DMS153 treated with DMSO at 0.1 percent for 48 hours (cell line): ENCODE measurements at regions not wholly inside any gene's neighbourhood (a gene's known extent, or its start where the extent isn't known, plus 50 kb on each side); places are given as distances from the start of the nearest gene placed in this dataset.
A peak's percentile ranks its signal among the peaks of the same experiment; 100 is the strongest.

Source experiments
- DNase-seq: peaks from one replicate; lab custom pipeline; 2025; ENCODE audit not compliant: unreplicated experiment; lab: John Stamatoyannopoulos, UW

DNA sequence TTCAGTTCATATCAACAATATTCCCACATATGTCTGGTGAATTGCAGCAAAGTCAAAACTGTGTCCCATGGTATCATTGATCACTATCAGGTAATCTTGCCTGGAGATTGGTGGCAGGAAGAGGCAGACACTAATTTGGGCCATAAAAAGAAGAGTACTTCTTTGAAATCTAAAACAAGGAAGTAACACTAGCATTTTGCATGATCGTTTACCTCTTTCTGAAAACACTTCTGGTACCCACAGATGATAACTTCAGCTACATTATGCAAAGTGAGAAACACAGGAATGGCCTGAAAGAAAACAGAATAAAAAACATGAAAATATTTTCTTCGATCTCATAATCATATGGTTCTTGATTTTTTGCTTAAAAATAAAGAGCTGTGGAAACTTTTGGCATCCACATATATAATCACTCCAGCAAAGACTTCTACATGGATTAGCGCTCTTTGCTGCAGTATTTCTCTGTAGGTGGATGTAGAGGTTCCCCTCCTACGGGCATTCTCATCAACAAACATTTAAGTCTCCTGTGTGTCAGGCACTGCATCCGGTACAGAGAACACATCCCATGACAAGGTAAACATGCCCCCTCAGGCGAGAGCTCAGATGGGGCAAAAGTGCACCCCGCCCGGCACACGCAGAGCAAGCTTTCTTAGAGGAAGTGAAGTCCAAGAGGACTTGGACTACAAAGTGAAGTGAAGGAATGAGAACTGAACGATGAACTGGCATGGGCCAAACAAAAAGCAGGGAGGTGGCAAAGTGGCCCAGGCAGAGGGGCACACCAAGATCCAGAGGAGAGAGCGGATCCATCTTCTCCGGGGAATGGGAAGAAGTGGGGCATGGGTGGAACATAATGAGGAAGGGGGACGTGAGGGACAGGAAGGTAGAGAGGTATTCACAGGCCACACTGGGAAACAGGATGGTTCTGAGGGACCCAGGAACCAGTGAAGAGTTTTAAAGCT lies 68.0 kb upstream of the RIOK3 start:
- DNase-seq: no peak

DNA sequence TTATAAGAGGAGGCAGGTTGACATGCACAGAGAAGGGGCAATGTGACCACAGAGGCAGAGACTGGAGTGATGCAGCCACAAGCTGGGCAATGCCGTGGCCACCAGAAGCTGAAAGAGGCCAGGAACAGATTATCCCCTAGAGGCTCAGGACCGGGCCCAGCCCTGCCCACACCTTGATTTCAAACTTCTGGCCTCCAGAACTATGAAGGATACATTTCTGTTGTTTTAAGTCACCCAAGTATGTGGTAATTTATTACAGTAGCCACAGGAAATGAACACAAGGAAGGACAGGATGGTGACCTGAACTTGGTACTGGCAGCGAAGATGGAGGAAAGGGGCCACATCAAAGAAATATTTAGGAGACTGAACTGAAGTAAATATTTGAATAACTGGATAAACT lies 66.8 kb upstream of the RIOK3 start:
- no peak for DNase-seq

DNA sequence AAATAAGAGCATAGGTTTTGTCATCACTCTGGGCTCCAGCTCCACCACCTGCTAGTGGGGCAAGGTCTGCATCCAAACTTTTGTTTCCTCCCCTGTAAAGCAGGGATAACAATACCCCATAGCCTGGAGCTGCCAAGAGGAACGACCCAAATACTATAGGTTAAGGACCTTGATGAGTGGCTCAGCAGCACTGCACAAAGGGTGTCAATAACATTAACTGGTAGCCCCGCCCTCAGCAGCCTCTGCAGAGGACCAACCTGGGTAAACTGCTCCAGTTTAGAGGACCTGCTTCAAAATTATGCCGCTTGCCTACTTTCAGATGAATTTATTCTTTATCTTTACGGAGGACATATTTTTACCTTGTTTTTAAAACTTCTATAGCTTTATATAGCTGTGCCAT lies 65.8 kb upstream of the RIOK3 start:
- peak; percentile 44 for DNase-seq

DNA sequence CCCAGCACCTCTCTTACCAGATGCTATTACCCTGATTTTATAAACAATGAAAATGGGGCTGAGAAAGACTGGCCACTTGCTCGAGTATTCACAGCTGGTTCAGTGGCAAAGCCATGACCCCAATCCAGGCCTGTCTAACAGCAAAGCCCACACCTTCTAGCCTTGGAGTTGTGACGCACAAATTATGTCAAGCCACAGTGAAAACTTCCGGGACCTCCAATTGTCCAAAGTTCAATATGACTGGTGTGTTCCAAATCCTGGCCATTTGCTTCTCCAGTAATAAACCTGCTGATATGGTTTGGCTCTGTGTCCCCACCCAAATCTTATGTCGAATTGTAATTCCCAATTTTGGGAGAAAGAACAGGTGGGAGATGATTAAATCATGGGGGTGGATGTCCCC lies 64.7 kb upstream of the RIOK3 start:
- DNase-seq: no peak

DNA sequence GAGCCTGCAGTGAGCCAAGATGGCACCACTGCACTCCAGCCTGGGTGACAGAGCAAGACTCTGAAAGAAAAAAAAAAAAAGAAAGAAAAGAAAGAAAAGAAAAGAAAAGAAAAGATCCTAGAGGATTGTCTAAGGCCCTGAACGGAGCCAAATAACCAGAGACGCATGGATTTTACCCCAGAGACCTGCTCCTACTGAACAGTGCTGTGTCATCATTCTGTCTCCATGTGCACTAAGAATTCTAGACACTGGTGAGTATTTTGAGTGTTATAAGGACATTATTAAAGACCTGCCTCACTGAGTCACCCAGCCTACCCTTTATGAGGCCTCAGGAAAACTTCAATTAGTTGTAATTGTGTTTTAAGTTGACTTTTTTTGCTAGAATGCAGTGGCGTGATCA lies 61.9 kb upstream of the RIOK3 start:
- no peak for DNase-seq

DNA sequence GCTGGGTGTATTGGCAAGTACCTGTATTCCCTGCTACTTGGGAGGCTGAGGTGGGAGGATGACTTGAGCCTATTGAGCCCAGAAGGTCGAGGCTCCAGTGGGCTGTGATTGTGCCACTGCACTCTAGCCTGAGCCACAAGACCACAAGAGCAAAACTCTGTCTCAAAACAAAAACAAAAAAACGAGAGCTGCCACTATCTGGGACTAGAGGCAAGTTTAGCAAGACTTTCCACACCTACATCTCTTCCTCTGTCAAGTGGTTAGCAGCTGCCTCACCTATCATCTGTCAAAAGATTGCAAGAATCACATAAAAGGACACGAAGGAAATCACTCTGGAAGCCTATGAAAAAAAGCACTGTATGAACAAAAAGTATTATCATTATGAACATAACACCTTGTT lies 55.2 kb upstream of the RIOK3 start:
- no peak for DNase-seq

DNA sequence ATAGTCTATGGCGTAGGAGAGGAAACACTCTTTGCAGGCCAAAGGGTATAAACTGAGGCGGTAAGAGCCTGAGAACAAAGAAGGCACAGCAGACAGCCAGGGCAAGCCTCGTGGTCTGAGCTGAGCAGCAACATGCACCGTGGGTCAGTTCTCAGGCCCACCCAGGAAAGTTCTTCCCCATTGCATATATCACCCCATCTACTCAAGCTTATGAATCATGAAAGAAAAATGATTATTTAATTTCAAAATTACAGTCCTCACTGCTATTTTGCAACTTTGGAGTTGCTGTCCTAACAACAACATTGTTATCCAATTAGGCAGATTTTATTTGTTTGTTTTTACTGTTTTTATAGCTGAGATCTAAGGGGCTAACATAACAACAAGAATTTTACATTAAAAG lies 54.7 kb upstream of the RIOK3 start:
- DNase-seq: no peak

DNA sequence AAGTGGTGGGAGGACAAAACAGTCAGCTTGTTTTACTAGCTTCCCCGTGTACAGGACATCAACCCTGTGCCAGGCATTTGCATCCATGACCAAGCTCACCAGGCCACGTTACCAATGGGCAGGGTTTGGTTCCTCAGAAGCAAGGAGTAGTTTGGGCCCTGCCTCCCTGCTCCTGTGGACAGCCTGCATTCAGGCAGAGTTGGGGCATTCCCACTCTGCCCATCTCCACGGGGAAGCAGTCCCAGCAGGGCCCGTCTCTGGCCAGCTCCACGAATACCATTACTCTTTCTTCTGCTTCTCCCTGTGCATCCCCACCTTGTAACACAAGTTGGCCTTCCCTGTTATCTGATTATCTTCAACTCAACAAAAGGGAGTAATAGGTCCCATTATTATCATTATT lies 54.0 kb upstream of the RIOK3 start:
- no peak for DNase-seq

DNA sequence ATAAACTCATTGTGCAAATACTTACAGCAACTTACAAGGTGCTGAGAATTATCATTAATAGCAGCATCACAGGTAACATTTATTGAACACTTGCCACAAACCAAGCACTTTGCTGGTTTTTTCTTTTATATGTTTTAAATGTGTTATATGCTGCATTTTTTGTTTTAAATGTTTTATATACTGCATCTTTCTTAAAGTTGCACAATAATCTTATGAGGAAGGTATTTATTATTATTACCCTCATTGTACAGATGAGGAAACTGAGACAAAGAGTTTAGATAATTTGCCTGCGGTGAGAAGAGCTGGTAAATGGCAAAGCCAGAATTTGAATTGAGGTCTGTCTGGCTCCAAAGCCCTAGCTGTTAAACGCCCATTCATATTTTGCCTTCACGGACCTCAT lies 52.2 kb upstream of the RIOK3 start:
- DNase-seq: no peak

DNA sequence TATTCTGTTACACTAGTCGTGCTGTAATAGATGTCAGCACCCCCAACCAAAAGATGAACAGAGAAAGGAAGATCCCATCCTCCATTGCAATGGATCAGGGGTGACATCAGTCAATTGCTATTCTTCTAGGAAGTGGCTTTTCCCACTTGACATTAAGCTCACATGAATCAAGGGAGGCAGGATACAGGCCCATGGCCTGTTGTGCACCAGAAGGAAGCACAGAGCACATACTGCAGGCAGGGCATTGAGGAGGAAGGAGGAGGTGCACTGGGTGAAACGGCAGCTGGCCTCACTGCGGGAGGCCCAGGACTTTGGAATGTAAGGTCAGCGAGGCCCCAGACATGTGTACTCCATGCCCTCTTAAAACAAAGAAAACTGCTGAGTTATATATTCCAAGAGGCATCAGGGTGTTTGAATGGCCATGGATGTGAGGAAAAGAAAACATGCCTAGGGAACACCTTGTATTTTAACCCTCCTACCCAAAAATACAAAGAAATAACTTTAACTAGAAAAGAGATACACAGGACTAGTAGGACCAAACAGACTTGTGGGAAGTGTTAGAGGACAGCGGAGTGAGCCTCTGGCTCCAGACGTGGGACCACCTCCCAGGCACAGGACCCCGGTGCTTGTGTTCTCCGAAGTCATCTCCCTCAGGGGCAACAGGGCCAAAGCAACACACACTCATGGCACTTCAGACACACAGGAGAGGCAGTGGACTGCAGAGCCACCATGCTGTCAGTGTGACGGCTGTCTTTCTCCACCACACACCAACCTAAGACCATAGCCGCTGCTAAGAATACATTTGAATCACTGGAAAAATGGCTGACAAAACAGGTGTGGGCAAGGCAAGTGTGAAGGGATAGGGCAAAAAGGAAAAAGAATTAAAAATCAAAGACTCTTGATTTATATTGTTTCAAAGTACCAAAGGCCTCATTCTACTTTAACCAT lies 51.4 kb upstream of the RIOK3 start:
- peak; percentile 29 for DNase-seq
